Endothelial cell of umbilical vein (primary cell): ENCODE measurements at regions not wholly inside any gene's neighbourhood (a gene's known extent, or its start where the extent isn't known, plus 50 kb on each side); places are given as distances from the start of the nearest gene placed in this dataset.

ENCODE experiments used
- BruUV-seq: library from RNA; stranded (reverse); fragments of 400-500 nt; replicated peaks from 2 replicates; lab custom pipeline; 2021; lab: Mats Ljungman, UMichigan
- CTCF ChIA-PET: fragments of 300-600, 350-600 bp; sonication (Branson Sonifier 250); formaldehyde crosslinking; loops from one replicate; lab custom pipeline; 2021; ENCODE audit warnings: antibody characterized with exemption, inconsistent platforms; lab: Charles Lee
- POLR2A ChIA-PET: fragments of 300-600, 350-600 bp; sonication (Branson Sonifier 250); formaldehyde crosslinking; loops from one replicate; lab custom pipeline; 2021; ENCODE audit warnings: antibody characterized with exemption, inconsistent platforms; lab: Charles Lee
- DNase-seq: peaks from one replicate; pipeline ENCODE4 v3.0.0-alpha.2; 2011; ENCODE audit warnings: low read depth, low spot score
- FAIRE-seq: peaks from 2 replicates; lab custom pipeline; 2011; peaks lifted over from hg19 to GRCh38; lab: Jason Lieb, UNC
- H2AFZ ChIP-seq: 2 replicates; pipeline ENCODE4 v1.6.0; 2012; ENCODE audit warnings: low read depth, low read length, control low read depth, inconsistent platforms
- H3K27ac ChIP-seq: 2 replicates; pipeline ENCODE4 v1.5.1; 2011; ENCODE audit warnings: low read depth, mild to moderate bottlenecking, control low read depth, low read length, moderate library complexity; ENCODE audit not compliant: insufficient read depth
- H3K27me3 ChIP-seq, 2 experiments: 2 replicates each; pipeline versions ENCODE4 v1.6.0 to v1.6.1; 2011; ENCODE audit warnings: low read length in 2 of 2, mixed read lengths in 1 of 2; ENCODE audit not compliant: control insufficient read depth in 2 of 2, insufficient read depth in 2 of 2
- H3K36me3 ChIP-seq, 2 experiments: 2 replicates in 1 of 2; 3 replicates in 1 of 2; pipeline ENCODE4 v1.5.1; 2011; ENCODE audit warnings: low read length in 2 of 2, mild to moderate bottlenecking in 1 of 2, moderate library complexity in 1 of 2; ENCODE audit not compliant: control insufficient read depth in 2 of 2, insufficient read depth in 2 of 2; ENCODE audit errors: extremely low read depth in 1 of 2
- H3K4me1 ChIP-seq: 3 replicates; pipeline ENCODE4 v1.5.1; 2011; ENCODE audit warnings: mild to moderate bottlenecking, low read length; ENCODE audit not compliant: control insufficient read depth, insufficient read depth; ENCODE audit errors: extremely low read depth
- H3K4me2 ChIP-seq: 2 replicates; pipeline ENCODE4 v1.6.1; 2011; ENCODE audit warnings: low read length, control low read depth, mixed read lengths; ENCODE audit not compliant: insufficient read depth
- H3K4me3 ChIP-seq, 3 experiments: fragments of 200-600 bp in 1 of 3; sonication (generic), shearing (Covaris generic) in 1 of 3; replicated peaks in 1 of 3; 2 replicates each; pipeline ENCODE4 v1.5.1; 2011 to 2016; ENCODE audit warnings: control low read depth in 3 of 3, low read length in 3 of 3, mild to moderate bottlenecking in 2 of 3, inconsistent platforms in 1 of 3, low read depth in 1 of 3, moderate library complexity in 1 of 3; ENCODE audit not compliant: insufficient read depth in 1 of 3
- H3K79me2 ChIP-seq: 2 replicates; pipeline ENCODE4 v1.6.0; 2012; ENCODE audit warnings: low read length, inconsistent platforms; ENCODE audit not compliant: control insufficient read depth, insufficient read depth
- H3K9ac ChIP-seq: replicated peaks from 2 replicates; pipeline ENCODE3; 2011; ENCODE audit warnings: low read length, control low read depth; ENCODE audit not compliant: insufficient read depth; ENCODE audit errors: extremely low read depth
- H3K9me1 ChIP-seq: replicated peaks from 3 replicates; pipeline ENCODE4 v1.6.0; 2011; ENCODE audit warnings: mild to moderate bottlenecking, low read length; ENCODE audit not compliant: control insufficient read depth, insufficient read depth; ENCODE audit errors: extremely low read depth
- H3K9me3 ChIP-seq: replicated peaks from 2 replicates; pipeline ENCODE4 v1.5.1; 2012; ENCODE audit warnings: low read length, inconsistent platforms; ENCODE audit not compliant: control insufficient read depth, insufficient read depth
- H4K20me1 ChIP-seq: replicated peaks from 2 replicates; pipeline ENCODE3; 2011; ENCODE audit warnings: mild to moderate bottlenecking, low read length; ENCODE audit not compliant: control insufficient read depth, insufficient read depth; ENCODE audit errors: extremely low read depth
- EZH2 ChIP-seq: IDR thresholded peaks from 2 replicates; pipeline ENCODE4 v1.6.1; 2012; ENCODE audit warnings: borderline replicate concordance, low read depth, mild to moderate bottlenecking, moderate library complexity, low read length, inconsistent platforms; ENCODE audit not compliant: severe bottlenecking
- FOS ChIP-seq: IDR thresholded peaks from 2 replicates; pipeline ENCODE4 v1.6.1; 2011; ENCODE audit warnings: mild to moderate bottlenecking, low read length, moderate library complexity, borderline replicate concordance; ENCODE audit not compliant: insufficient read depth
- GATA2 ChIP-seq: IDR thresholded peaks from 2 replicates; pipeline ENCODE4 v1.7.0; 2011; ENCODE audit warnings: low read depth, mild to moderate bottlenecking, moderate library complexity, mixed read lengths, low read length; ENCODE audit not compliant: insufficient read length, insufficient read depth
- JUN ChIP-seq: IDR thresholded peaks from 2 replicates; pipeline ENCODE4 v1.6.1; 2011; ENCODE audit warnings: borderline replicate concordance, low read depth; ENCODE audit not compliant: insufficient read length, insufficient read depth
- MYC ChIP-seq: IDR thresholded peaks from one replicate; pipeline ENCODE4 v1.6.1; 2011; ENCODE audit warnings: mild to moderate bottlenecking, low read depth, low read length
- POLR2A ChIP-seq: IDR thresholded peaks from 2 replicates; pipeline ENCODE4 v1.6.1; 2012; ENCODE audit warnings: low read depth, mild to moderate bottlenecking, control low read depth, low read length
- POLR2AphosphoS5 ChIP-seq: IDR thresholded peaks from 2 replicates; pipeline ENCODE4 v1.6.1; 2012; ENCODE audit warnings: low read depth, mild to moderate bottlenecking, control low read depth, low read length, moderate library complexity; ENCODE audit not compliant: insufficient read depth
- dilution Hi-C: fragments of 300-500 bp; cut with MboI; formaldehyde crosslinking; loops from one replicate; pipeline ENCODE4 v1.15.0; 2019; ENCODE audit warnings: low sequenced_read_pairs; ENCODE audit not compliant: extremely low pct_ligation_motif_present
- intact Hi-C: fragments of 100-400 bp; cut with micrococcal nuclease; formaldehyde crosslinking; loops from one replicate; pipeline ENCODE4 v1.10.0; 2022
- TF ChIP-seq, protein P1 (sequence below): IDR thresholded peaks from 2 replicates; pipeline ENCODE4 v1.6.1; 2011; ENCODE audit not compliant: insufficient read depth, insufficient read length
- TF ChIP-seq, protein P2 (sequence below), 2 donors: IDR thresholded peaks; 1 replicate in 1 of 2; 2 replicates in 1 of 2; pipeline ENCODE4 v1.5.1; 2011; ENCODE audit warnings: low read length in 2 of 2, mild to moderate bottlenecking in 2 of 2, moderate library complexity in 2 of 2, control low read depth in 1 of 2, inconsistent platforms in 1 of 2, low read depth in 1 of 2; ENCODE audit not compliant: insufficient read depth in 1 of 2; ENCODE audit errors: extremely low read depth in 1 of 2

DNA sequence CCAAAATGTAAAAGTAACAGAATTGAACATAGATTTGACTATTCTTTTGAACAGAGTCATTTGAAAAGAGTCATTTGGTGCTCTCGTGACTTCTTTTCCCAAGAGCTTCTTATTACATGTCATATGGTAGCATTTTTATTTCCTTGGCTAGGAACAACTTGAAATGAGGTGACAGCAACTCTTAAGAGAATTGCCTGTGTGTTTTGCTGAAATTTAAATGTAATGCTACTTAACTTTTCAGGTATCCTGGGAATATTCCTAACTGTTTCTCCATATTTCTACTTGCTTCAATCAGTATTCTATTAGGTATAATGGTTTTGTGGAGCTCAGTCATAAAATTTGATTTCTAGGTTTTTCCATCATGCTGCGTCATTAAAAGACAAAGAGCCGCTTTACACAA, 700.7 kb downstream of the LUZP2 start:
- ChIA-PET CTCF (no interaction called here), POLR2A (no interaction called here)
- dilution Hi-C loops: no loop called here

More for the DNA sequence above, 700.7 kb downstream of the LUZP2 start:
- no peaks in the 10 kb centered on the region for H3K27me3 ChIP-seq
- intact Hi-C loops: no loop called here
- no peaks in the 10 kb centered on the region for H3K9me1 ChIP-seq
- H3K4me1 ChIP-seq: no peaks in the 10 kb centered on the region
- no peak overlapping the region for H3K4me3 ChIP-seq
- H3K79me2 ChIP-seq: no peaks in the 10 kb centered on the region
- no peak overlapping the region for H3K27ac ChIP-seq
- FAIRE-seq (no peak), DNase-seq (no peak)
- H3K4me2 ChIP-seq: no peak overlapping the region
- H2AFZ ChIP-seq: no peak overlapping the region
- H3K36me3 ChIP-seq: no peaks in the 10 kb centered on the region
- no peaks in the 10 kb centered on the region for H4K20me1 ChIP-seq
- H3K9me3 ChIP-seq: no peaks in the 10 kb centered on the region
- TF ChIP-seq, protein P1, sequence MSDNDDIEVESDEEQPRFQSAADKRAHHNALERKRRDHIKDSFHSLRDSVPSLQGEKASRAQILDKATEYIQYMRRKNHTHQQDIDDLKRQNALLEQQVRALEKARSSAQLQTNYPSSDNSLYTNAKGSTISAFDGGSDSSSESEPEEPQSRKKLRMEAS: no peak
- no peak for TF ChIP-seq EZH2
- no peak for TF ChIP-seq GATA2
- TF ChIP-seq, protein P2, sequence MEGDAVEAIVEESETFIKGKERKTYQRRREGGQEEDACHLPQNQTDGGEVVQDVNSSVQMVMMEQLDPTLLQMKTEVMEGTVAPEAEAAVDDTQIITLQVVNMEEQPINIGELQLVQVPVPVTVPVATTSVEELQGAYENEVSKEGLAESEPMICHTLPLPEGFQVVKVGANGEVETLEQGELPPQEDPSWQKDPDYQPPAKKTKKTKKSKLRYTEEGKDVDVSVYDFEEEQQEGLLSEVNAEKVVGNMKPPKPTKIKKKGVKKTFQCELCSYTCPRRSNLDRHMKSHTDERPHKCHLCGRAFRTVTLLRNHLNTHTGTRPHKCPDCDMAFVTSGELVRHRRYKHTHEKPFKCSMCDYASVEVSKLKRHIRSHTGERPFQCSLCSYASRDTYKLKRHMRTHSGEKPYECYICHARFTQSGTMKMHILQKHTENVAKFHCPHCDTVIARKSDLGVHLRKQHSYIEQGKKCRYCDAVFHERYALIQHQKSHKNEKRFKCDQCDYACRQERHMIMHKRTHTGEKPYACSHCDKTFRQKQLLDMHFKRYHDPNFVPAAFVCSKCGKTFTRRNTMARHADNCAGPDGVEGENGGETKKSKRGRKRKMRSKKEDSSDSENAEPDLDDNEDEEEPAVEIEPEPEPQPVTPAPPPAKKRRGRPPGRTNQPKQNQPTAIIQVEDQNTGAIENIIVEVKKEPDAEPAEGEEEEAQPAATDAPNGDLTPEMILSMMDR (IDR thresholded peaks at IDR 0.05; ENCODE audit: extremely low read depth in 1 of 2, insufficient read depth in 1 of 2, low read depth in 1 of 2, low read length in 2 of 2): no peak
- TF ChIP-seq FOS: no peak
- no peak for TF ChIP-seq POLR2A
- no peak for TF ChIP-seq JUN
- no peak for TF ChIP-seq MYC
- TF ChIP-seq POLR2AphosphoS5: no peak
- no peak overlapping the region for H3K9ac ChIP-seq
- BruUV-seq: no TSS peak
